Limb (tissue), 2 donors: ENCODE measurements at regions not wholly inside any gene's neighbourhood (a gene's known extent, or its start where the extent isn't known, plus 50 kb on each side); places are given as distances from the start of the nearest gene placed in this dataset.

Experiments
- DNase-seq, 2 donors: peaks; one replicate each; pipeline ENCODE4 v3.0.0-alpha.2; 2016; ENCODE audit errors: extremely low spot score in 2 of 2

DNA sequence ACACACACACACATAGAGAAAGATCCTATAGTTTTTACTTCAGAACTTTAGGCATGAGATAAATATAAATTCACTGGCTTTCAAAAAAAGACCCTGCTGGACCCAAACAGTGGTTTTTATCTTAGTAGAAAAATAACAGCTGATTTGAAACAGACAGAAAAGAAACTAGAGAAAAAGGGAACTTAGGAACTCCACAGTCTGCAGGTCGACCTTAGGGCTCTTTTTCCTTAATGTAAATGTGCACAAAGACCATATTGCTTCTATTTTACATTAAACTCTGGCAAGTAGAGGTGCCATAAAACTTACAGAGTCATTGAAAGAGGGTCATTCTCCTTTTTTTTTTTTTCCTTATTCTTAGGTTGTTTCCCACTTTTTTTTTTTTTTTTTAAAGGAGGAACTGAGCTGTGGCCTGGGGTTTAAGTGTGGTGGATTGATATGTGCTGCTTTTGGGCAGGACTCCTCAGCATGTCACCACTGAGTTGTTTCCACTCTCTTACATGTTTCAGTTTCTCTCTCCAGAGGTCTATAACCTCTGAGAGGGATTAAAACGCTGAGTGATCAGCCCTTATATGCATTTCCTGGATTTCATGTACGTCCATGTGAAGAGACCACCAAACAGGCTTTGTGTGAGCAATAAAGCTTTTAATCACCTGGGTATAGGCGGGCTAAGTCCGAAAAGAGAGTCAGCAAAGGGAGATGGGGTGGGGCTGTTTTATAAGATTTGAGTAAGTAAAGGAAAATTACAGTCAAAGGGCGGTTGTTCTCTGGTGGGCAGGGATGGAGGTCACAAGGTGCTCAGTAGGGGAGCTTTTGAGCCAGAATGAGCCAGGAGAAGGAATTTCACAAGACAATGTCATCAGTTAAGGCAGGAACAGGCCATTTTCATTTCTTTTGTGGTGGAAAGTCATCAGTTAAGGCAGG is 70.8 kb upstream of the PACRGL start:
- DNase-seq, result no peak

DNA sequence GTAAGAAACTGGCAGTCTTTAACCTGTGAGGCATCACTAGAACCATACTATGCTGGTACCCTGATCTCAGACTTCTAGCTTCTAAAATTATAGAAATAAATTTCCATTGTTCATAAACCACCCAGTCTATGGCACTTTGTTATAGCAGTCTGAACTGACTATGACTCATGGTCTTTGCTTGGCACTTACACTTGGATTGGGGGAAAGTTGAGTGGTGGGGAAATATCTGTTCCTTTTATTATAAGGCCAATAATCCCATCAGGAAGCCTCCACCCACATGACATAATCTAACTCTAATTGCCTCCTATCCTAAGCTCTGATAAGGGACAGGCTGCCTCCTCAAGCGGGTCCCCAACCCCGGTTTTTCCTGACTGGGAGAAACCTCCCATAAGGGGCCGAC is 61.4 kb upstream of the PACRGL start:
- no peak for DNase-seq

DNA sequence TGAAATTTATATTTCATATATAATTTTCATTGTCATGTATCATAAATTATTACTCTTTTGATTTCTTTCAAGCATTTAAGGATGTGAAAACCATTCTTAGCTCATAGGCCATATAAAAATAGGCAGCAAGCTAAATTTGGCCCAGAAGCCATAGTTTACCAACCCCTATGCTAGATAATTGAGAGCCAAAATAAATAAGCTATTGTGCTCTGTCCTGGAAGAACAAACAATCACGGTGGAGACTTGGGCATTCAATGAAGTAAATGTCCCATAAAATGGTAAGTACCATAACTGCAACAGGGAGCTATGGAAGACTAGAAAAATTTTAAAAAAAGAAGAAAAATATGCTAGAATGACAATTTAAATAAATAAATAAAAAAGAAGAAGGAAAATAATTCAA is 60.9 kb upstream of the PACRGL start:
- DNase-seq, result no peak

DNA sequence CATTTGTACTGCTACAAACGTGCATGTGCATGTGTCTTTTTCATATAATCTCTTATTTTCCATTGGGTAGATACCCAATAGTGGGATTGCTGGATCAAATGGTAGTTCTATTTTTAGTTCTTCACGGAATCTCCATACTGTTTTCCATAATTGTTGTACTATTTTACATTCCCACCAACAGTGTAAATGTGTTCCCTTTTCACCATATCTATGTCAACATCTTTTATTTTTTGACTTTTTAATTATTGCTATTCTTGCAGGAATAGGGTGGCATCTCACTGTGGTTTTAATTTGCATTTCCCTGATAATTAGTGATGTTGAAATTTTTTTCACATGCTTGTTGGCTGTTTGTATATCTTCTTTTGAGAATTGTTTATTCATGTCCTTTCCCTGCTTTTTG is 59.3 kb upstream of the PACRGL start:
- DNase-seq, result no peak

DNA sequence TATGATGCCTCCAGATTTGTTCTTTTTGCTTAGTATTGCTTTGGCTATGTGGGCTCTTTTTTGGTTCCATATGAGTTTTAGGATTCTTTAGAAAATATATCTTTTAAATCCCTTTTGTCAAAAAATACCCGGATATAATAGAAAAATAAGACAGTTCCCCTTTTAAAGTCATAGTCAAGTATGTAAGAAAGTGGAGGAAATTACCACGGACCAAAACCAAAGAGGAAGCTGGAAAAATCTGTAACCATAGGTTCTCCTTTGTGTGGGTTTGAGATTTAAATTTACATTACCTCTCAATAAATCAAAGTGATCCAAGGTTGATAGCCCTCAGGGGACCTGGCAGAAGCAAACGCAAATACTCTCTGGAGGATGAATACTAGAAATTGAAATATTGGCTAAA is 58.3 kb upstream of the PACRGL start:
- DNase-seq, result no peak

DNA sequence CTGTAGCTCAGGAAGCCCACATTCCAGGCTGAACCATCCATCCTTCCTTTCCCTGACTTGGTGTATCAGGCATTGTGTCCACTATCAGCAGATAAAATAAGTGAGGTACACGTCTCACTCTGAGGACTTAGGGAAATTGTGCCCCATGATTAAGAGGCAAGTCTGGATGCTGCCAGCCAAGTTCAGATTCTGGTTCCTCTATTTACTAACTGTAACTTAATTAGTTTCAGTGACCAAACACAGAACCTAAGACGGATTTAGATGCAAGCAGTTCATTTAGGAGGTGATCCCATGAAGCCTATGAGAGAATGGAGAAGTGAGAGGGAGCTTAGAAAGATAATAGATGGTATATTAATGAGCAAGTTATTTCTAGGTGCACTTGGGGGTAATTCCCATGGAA is 56.6 kb upstream of the PACRGL start:
- DNase-seq, result no peak

DNA sequence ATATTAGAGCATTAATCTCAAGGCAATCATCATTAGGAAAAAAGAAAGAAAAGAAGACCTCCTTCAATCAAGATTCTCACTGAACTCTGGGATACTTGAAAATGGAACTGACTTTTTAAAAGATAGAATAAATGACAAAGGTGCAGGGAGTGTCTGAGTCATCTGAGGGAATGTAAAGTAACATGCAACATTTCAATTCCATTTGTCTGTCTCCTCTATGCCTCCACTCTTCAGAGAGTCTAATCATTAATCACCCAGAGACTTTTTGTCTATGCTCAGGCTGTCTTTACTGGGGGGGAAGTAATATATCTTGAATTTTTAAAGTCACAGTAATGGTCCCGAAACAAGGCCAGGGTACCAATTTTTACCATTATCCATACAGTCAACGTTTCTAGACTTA is 55.0 kb upstream of the PACRGL start:
- DNase-seq, result no peak

DNA sequence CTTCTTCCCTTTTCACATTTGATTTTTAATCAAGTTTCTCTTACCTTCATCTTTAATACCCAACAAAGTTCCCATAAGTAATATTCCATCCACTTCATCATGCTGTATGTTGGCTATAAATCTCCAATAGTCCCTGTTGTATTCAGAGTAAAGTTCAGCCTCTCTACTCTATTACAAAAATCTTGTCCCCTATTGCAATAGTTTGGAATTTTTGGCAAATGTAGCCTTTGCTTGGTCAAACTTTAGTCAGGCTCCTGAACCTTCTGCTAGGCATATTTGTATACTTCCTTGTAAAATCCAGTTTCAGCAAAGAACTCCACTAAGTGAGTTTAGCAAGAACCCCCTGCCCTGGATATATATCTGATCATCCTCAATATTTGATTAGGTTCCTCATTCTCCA is 54.0 kb upstream of the PACRGL start:
- DNase-seq, result no peak
